Activated CD4-positive, alpha-beta T cell treated with anti-CD3 and anti-CD28 coated beads, Interleukin-2, amount 50 U/mL, for 48 hours (primary cell): ENCODE measurements at regions not wholly inside any gene's neighbourhood (a gene's known extent, or its start where the extent isn't known, plus 50 kb on each side); places are given as distances from the start of the nearest gene placed in this dataset.

Experiments
- DNase-seq, 2 experiments: peaks; one replicate each; pipeline ENCODE4 v3.0.0-alpha.2; 2020

- no peak for DNase-seq
Observed at GRCh38 chr7:68414631-68415425, 1183.4 kb upstream of the AUTS2 start.

- no peak for DNase-seq
Observed at GRCh38 chr7:68417002-68417401, 1181.3 kb upstream of the AUTS2 start.

DNA sequence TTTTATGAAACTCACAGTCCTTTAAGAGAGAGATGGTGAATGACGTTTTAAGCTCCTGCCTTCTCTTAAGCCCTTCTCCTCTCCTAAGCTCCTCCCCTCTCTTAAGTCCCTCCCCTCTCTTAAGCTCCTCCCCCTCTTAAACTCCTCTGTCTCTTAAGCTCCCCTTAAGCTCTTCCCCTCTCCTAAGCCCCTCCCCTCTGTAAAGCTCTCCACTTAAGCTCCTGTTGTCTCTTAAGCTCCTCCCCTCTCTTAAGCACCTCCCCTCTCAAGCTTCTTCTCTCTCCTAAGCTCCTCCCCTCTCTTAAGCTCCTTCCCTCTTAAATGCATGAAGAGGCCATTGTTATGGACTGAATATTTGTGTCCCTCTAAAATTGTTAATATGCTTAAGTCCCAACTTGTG, 1180.6 kb upstream of the AUTS2 start:
- DNase-seq: no peak

DNA sequence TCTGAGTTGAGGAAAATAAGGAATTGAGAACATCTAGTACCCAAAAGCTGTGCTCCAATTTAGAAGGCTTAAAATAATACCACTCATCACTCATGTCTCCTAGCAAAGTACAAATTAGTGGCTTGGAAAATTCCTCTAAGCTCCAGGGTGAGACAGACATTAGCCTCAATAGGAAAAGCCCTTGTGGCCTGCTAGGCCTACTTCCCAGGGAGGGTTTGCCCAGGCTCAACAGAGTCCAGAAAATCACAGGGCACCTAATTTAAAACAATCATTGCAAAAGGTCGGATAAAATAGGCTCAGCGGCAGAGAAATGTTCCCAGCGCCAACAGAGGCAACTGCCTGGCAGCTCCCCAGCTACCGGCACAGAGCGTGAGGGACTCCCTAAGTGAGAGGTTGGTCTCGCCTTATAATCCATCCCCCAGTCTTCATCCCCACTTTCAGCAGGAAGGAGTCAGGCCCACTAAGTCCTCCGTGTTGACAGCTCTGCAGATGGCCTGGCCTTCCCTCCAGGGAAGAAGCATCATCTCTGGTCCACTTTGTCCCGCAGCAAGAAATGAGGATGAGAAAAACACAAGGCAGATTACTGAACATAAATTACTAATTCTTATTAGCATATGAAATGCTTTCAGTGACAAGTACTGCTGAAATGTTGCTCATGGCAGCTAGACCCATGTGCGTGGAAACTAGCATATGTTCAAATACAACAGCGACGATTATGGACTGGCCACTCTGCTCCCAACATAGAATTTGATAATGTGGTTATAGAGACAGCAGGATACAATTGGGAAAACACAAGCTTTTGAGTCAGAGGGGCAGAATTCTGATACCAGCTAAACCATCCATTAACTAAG, 1177.7 kb upstream of the AUTS2 start:
- DNase-seq: no peak

DNA sequence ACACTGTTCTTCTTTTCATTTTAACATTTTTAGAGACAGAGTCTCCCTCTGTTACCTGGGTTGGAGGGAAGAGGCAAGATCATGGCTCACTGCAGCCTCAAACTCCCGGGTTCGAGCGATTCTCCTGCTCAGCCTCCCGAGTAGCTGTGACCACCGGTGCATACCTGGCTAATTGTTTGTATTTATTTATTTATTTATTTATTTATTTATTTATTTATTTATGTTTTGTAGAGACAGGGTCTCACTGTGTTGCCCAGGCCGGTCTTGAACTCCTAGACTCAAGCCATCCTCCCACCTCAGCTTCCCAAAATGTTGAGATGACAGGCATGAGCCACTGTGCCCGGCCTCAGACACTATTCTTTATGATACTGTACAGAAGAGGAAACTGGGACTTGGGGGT, 1176.6 kb upstream of the AUTS2 start:
- DNase-seq: no peak

DNA sequence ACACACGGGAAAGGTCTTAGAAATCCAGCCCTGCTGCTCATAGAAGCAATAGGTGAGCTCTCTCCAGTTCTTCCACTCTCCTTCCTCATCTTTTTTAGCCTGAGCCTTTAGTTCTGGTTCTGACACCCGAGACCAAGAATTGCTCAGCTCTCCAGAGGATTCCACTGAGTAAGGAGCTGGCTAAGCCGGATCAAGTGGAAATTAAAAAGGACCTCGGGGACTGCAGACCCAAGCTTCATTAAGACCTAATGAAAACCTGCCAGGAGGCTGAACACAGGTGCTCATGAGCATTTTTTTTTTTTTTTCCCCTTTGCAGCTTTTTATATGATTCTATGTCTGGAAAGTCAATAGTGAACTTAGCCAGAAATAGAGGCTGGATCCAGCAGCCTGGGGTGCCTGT, 1176.0 kb upstream of the AUTS2 start:
- no peak for DNase-seq

DNA sequence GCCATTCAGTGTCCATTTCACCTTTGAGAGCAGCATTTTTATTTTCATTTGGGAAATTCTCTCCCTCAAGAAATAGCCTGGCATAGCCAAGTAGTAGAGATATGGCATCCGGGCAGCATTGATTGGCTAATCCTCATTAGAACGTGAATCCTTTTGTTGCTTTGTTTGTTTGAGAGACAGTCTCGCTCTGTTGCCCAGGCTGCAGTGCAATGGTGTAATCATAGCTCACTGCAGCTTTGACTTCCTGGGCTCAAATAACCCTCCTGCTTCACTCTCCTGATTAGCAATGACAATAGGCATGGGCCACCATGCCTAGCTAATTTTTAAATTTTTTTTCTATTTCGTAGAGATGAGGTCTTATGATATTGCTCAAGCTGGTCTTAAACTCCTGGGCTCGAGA, 1174.9 kb upstream of the AUTS2 start:
- no peak for DNase-seq

GRCh38 chr7:68424658-68425297, 1173.5 kb upstream of the AUTS2 start:
- DNase-seq: no peak

DNA sequence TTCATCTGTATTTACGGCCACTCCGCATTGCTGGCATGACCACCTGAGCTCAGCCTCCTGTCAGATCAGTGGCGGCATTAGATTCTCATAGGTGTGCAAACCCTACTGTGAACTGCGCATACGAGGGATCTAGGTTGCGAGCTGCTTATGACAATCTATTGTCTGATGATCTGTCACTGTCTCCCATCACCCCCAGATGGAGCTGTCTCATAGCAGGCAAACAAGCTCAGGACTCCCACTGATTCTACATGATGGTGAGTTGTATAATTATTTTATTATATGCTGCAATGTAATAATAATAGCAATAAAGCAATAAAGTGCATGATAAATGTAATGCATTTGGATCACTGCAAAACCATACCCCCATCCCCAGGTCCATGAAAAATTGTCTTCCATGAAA, 1172.9 kb upstream of the AUTS2 start:
- DNase-seq: no peak

GRCh38 chr7:68429411-68430117, 1168.7 kb upstream of the AUTS2 start:
- no peak for DNase-seq

GRCh38 chr7:68432585-68432984, 1165.7 kb upstream of the AUTS2 start:
- no peak for DNase-seq

GRCh38 chr7:68433462-68434070, 1164.7 kb upstream of the AUTS2 start:
- no peak for DNase-seq

DNA sequence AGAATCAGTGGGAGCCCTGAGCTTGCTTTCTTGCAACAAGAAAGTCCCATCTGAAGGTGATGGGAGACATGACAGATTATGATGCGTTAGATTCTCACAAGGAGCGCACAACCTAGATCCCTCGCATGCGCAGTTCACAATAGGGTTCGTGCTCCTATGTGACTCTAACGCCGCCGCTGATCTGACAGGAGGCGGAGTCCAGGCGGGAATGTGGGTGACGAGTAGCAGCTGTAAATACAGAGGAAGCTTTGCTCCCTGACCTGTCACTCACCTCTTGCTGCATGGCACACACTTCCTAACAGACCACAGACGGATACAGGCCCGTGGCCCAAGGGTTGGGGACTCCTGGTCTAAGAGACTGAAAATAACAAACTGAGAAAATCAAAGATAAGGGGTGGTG, 1163.4 kb upstream of the AUTS2 start:
- no peak for DNase-seq

DNA sequence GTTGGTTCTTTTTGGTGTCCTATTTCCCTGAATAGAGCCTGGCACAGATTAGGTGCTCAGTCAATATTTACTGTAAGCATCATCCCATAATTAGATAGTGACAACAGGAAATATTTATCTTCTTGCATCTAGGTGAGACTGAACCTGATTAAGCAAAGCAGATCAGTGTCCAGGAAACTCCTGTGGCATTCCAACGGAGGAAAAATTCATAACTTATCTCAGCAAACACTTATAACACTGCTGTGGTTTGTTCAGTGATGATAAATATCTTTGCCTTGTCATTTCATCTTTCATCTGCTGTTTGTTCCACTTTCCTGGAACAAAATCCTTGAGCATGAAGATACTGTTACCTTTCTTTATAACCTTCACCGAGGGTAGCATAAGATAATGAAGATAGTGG, 1160.3 kb upstream of the AUTS2 start:
- no peak for DNase-seq

GRCh38 chr7:68438811-68439210, 1159.5 kb upstream of the AUTS2 start:
- no peak for DNase-seq

- no peak for DNase-seq
Observed at GRCh38 chr7:68439897-68440296, 1158.4 kb upstream of the AUTS2 start.

- DNase-seq: no peak
Observed at GRCh38 chr7:68440866-68441265, 1157.4 kb upstream of the AUTS2 start.

DNA sequence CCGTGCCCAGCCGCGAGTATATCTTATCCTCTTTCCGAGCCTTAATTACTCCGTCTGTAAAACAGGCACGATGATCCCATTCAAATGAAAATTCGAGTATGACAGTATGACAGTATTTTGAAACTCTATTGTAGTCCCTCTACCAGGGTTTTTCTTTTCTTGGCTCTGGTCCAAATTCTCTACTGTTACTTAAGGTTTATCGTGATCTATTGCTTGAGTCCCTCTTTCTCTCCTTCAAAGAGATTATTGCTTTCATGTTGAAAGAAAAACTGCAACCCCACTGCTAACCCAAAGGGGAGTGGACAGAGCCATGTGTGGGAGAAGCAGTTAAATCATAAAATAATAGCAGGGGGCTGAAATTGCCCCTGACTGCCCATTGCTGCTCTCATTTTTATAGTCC, 1156.6 kb upstream of the AUTS2 start:
- no peak for DNase-seq

- DNase-seq: no peak
Observed at GRCh38 chr7:68442931-68443631, 1155.2 kb upstream of the AUTS2 start.

DNA sequence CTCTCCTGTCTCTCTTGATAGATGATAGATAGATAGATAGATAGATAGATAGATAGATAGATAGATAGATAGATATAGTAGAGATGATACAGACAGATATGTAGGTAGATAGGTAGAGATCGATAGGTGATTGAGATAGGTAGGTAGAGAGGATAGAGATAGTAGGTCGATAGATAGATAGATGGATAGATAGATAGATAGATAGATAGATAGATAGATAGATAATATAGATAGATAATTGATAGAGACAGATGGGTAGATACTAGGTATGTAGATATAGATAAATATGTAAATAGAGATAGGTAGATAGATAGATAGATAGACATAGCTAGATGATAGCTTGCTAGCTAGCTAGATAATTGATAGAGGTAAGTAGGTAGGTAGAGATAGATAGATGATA, 1154.2 kb upstream of the AUTS2 start:
- DNase-seq: no peak

- DNase-seq: no peak
Observed at GRCh38 chr7:68444956-68445355, 1153.3 kb upstream of the AUTS2 start.

GRCh38 chr7:68446183-68446582, 1152.1 kb upstream of the AUTS2 start:
- DNase-seq: no peak
